Panc1 (cell line): ENCODE measurements at regions not wholly inside any gene's neighbourhood (a gene's known extent, or its start where the extent isn't known, plus 50 kb on each side); places are given as distances from the start of the nearest gene placed in this dataset.

Experiments used
- ATAC-seq: fragments of 200-7000 bp; cut with Tn5 transposase; 2 replicates; pipeline ENCODE4 v1.9.1; 2020; ENCODE audit warnings: mild to moderate bottlenecking, moderate library complexity
- BruUV-seq: library from RNA; stranded (reverse); fragments of 400-500 nt; replicated peaks from 2 replicates; lab custom pipeline; 2021; lab: Mats Ljungman, UMichigan
- CTCF ChIA-PET: fragments of 300-600 bp; sonication (Branson Sonifier 250); formaldehyde crosslinking; loops from one replicate; lab custom pipeline; 2022; ENCODE audit warnings: antibody characterized with exemption; lab: Charles Lee
- POLR2A ChIA-PET: fragments of 300-600 bp; sonication (Branson Sonifier 250); formaldehyde crosslinking; loops from one replicate; lab custom pipeline; 2022; ENCODE audit warnings: antibody characterized with exemption; lab: Charles Lee
- DNase-seq: peaks from one replicate; pipeline ENCODE4 v3.0.0-alpha.2; 2010; ENCODE audit warnings: low read depth, low spot score
- H3K27ac ChIP-seq: 2 replicates; pipeline ENCODE4 v1.5.1; 2011; ENCODE audit warnings: mild to moderate bottlenecking, low read length, inconsistent platforms
- H3K27me3 ChIP-seq: fragments of 200-500 bp; sonication (Bioruptor generic); 2 replicates; pipeline ENCODE4 v1.6.0; 2014; ENCODE audit warnings: low read length, inconsistent platforms; ENCODE audit not compliant: control insufficient read depth, insufficient read depth
- H3K36me3 ChIP-seq: fragments of 200-500 bp; sonication (Bioruptor generic); 2 replicates; pipeline ENCODE4 v1.5.1; 2014; ENCODE audit warnings: inconsistent platforms, mild to moderate bottlenecking, low read length, moderate library complexity; ENCODE audit not compliant: control insufficient read depth, insufficient read depth
- H3K4me1 ChIP-seq: 2 replicates; pipeline ENCODE4 v1.5.1; 2011; ENCODE audit warnings: inconsistent platforms, mild to moderate bottlenecking, low read length, moderate library complexity; ENCODE audit not compliant: control insufficient read depth, insufficient read depth
- H3K4me3 ChIP-seq, 2 experiments: 2 replicates each; pipeline ENCODE4 v1.5.1; 2011 to 2012; ENCODE audit warnings: low read depth in 2 of 2, low read length in 2 of 2, mild to moderate bottlenecking in 2 of 2, inconsistent platforms in 1 of 2, moderate library complexity in 1 of 2
- H3K9me3 ChIP-seq: fragments of 200-500 bp; sonication (Bioruptor generic); 2 replicates; pipeline ENCODE4 v1.5.1; 2014; ENCODE audit warnings: low read depth, mild to moderate bottlenecking, inconsistent platforms, low read length, moderate library complexity; ENCODE audit not compliant: control insufficient read depth, insufficient read depth
- POLR2AphosphoS5 ChIP-seq: IDR thresholded peaks from 2 replicates; pipeline ENCODE4 v1.6.1; 2012; ENCODE audit warnings: mild to moderate bottlenecking, low read depth, low read length, moderate library complexity
- SIN3A ChIP-seq: IDR thresholded peaks from 2 replicates; pipeline ENCODE4 v1.6.1; 2012; ENCODE audit warnings: low read depth, mild to moderate bottlenecking, low read length, moderate library complexity, borderline replicate concordance; ENCODE audit not compliant: insufficient read depth
- TCF7L2 ChIP-seq: IDR thresholded peaks from 2 replicates; pipeline ENCODE4 v1.6.1; 2011; ENCODE audit warnings: mild to moderate bottlenecking, low read depth, low read length, inconsistent platforms
- in situ Hi-C: cut with HindIII; loops from 2 replicates; pipeline ENCODE4 v1.10.0; 2016; ENCODE audit warnings: low sequenced_read_pairs, low pct_unique_long_range_greater_than_20kb
- intact Hi-C: fragments of 100-400 bp; cut with micrococcal nuclease; formaldehyde crosslinking; loops from one replicate; pipeline ENCODE4 v1.10.0; 2022; ENCODE audit not compliant: unreplicated experiment
- TF ChIP-seq, protein P1 (sequence below), 2 experiments: IDR thresholded peaks; 2 replicates each; pipeline ENCODE4 v1.6.1; 2011 to 2012; ENCODE audit warnings: low read depth in 2 of 2, control low read depth in 1 of 2, low read length in 1 of 2, mild to moderate bottlenecking in 1 of 2, moderate library complexity in 1 of 2; ENCODE audit not compliant: insufficient read depth in 1 of 2
- TF ChIP-seq, protein P2 (sequence below): fragments of 450-650 bp; IDR thresholded peaks from 2 replicates; pipeline ENCODE4 v1.5.1; 2017; ENCODE audit warnings: mild to moderate bottlenecking

DNA sequence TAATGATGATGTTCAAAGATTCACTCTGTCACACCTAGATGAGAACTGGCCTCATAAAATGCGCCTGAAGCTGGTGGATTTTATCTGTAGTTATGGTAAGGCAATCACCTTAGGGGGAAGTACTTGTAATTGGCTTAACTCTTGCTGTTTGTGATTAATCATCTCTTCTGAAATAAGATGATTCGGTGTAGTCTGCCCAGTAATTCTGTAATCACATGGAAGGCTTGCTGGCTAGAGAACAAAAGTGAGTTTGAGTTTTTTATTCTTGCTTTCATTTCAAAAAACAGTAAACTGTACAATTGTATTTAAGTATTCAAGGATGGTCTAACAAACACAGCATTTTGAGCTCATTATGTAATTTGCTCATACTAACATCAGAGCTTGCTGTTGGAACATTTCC is 72.1 kb downstream of the OTOL1 start:
- Histone ChIP-seq H3K4me3 (no peak overlapping the region), H3K27me3 (no peaks in the 10 kb centered on the region), H3K4me1 (no peaks in the 10 kb centered on the region), H3K27ac (no peak overlapping the region), H3K36me3 (no peaks in the 10 kb centered on the region), H3K9me3 (no peaks in the 10 kb centered on the region)
- ChIA-PET CTCF (no interaction called here), POLR2A (no interaction called here)
- intact Hi-C loops (loop anchor here (10.0 kb wide), 2 partner anchors 286 to 1486 kb away; no protein-coding TSS in a partner anchor), in situ Hi-C loops (no loop called here)
- ATAC-seq (no peak), DNase-seq (no peak)
- BruUV-seq: no TSS peak
- TF ChIP-seq TCF7L2 (no peak), POLR2AphosphoS5 (no peak), SIN3A (no peak)
- TF ChIP-seq, protein P1, sequence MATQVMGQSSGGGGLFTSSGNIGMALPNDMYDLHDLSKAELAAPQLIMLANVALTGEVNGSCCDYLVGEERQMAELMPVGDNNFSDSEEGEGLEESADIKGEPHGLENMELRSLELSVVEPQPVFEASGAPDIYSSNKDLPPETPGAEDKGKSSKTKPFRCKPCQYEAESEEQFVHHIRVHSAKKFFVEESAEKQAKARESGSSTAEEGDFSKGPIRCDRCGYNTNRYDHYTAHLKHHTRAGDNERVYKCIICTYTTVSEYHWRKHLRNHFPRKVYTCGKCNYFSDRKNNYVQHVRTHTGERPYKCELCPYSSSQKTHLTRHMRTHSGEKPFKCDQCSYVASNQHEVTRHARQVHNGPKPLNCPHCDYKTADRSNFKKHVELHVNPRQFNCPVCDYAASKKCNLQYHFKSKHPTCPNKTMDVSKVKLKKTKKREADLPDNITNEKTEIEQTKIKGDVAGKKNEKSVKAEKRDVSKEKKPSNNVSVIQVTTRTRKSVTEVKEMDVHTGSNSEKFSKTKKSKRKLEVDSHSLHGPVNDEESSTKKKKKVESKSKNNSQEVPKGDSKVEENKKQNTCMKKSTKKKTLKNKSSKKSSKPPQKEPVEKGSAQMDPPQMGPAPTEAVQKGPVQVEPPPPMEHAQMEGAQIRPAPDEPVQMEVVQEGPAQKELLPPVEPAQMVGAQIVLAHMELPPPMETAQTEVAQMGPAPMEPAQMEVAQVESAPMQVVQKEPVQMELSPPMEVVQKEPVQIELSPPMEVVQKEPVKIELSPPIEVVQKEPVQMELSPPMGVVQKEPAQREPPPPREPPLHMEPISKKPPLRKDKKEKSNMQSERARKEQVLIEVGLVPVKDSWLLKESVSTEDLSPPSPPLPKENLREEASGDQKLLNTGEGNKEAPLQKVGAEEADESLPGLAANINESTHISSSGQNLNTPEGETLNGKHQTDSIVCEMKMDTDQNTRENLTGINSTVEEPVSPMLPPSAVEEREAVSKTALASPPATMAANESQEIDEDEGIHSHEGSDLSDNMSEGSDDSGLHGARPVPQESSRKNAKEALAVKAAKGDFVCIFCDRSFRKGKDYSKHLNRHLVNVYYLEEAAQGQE (IDR thresholded peaks at IDR 0.05; ENCODE audit: insufficient read depth in 1 of 2, low read depth in 2 of 2, low read length in 1 of 2): no peak
- TF ChIP-seq, protein P2, sequence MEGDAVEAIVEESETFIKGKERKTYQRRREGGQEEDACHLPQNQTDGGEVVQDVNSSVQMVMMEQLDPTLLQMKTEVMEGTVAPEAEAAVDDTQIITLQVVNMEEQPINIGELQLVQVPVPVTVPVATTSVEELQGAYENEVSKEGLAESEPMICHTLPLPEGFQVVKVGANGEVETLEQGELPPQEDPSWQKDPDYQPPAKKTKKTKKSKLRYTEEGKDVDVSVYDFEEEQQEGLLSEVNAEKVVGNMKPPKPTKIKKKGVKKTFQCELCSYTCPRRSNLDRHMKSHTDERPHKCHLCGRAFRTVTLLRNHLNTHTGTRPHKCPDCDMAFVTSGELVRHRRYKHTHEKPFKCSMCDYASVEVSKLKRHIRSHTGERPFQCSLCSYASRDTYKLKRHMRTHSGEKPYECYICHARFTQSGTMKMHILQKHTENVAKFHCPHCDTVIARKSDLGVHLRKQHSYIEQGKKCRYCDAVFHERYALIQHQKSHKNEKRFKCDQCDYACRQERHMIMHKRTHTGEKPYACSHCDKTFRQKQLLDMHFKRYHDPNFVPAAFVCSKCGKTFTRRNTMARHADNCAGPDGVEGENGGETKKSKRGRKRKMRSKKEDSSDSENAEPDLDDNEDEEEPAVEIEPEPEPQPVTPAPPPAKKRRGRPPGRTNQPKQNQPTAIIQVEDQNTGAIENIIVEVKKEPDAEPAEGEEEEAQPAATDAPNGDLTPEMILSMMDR: no peak

DNA sequence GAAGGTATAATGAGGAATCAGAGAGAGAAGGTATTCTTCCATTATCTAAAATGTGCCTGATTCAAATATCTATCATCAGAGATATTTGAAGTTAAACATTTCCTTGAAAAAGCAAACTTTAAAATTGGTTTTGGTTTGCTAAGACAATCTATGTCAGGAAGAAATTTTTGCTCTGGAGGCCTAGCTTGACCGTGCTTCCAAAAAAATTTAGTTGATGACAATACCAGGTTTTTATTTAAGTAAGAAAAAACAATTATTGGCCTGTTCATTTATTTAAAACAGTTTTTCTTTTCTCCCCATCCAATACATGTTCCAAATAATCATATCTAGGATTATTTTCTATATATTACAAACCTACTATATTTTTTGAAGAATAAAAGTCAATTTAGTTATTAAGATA is 75.3 kb downstream of the OTOL1 start:
- intact Hi-C loops (no loop called here), in situ Hi-C loops (no loop called here)
- ChIA-PET POLR2A (no interaction called here), CTCF (no interaction called here)
- TF ChIP-seq POLR2AphosphoS5: no peak
- TF ChIP-seq, protein P2: no peak
- TF ChIP-seq, protein P1 (IDR thresholded peaks at IDR 0.05; ENCODE audit: insufficient read depth in 1 of 2, low read depth in 2 of 2, low read length in 1 of 2): no peak
- Histone ChIP-seq H3K4me1 (no peaks in the 10 kb centered on the region), H3K9me3 (no peaks in the 10 kb centered on the region), H3K36me3 (no peaks in the 10 kb centered on the region), H3K4me3 (no peak overlapping the region), H3K27me3 (no peaks in the 10 kb centered on the region), H3K27ac (no peak overlapping the region)
- no TSS peak for BruUV-seq
- ATAC-seq: no peak
- no peak for DNase-seq
